Panc1 (cell line): ENCODE measurements at regions not wholly inside any gene's neighbourhood (a gene's known extent, or its start where the extent isn't known, plus 50 kb on each side); places are given as distances from the start of the nearest gene placed in this dataset.

ENCODE experiments used
- ATAC-seq: fragments of 200-7000 bp; cut with Tn5 transposase; 2 replicates; pipeline ENCODE4 v1.9.1; 2020; ENCODE audit warnings: mild to moderate bottlenecking, moderate library complexity
- BruUV-seq: library from RNA; stranded (reverse); fragments of 400-500 nt; replicated peaks from 2 replicates; lab custom pipeline; 2021; lab: Mats Ljungman, UMichigan
- CTCF ChIA-PET: fragments of 300-600 bp; sonication (Branson Sonifier 250); formaldehyde crosslinking; loops from one replicate; lab custom pipeline; 2022; ENCODE audit warnings: antibody characterized with exemption; lab: Charles Lee
- POLR2A ChIA-PET: fragments of 300-600 bp; sonication (Branson Sonifier 250); formaldehyde crosslinking; loops from one replicate; lab custom pipeline; 2022; ENCODE audit warnings: antibody characterized with exemption; lab: Charles Lee
- DNase-seq: peaks from one replicate; pipeline ENCODE4 v3.0.0-alpha.2; 2010; ENCODE audit warnings: low read depth, low spot score
- H3K27ac ChIP-seq: 2 replicates; pipeline ENCODE4 v1.5.1; 2011; ENCODE audit warnings: mild to moderate bottlenecking, low read length, inconsistent platforms
- H3K27me3 ChIP-seq: fragments of 200-500 bp; sonication (Bioruptor generic); 2 replicates; pipeline ENCODE4 v1.6.0; 2014; ENCODE audit warnings: low read length, inconsistent platforms; ENCODE audit not compliant: control insufficient read depth, insufficient read depth
- H3K36me3 ChIP-seq: fragments of 200-500 bp; sonication (Bioruptor generic); 2 replicates; pipeline ENCODE4 v1.5.1; 2014; ENCODE audit warnings: inconsistent platforms, mild to moderate bottlenecking, low read length, moderate library complexity; ENCODE audit not compliant: control insufficient read depth, insufficient read depth
- H3K4me1 ChIP-seq: 2 replicates; pipeline ENCODE4 v1.5.1; 2011; ENCODE audit warnings: inconsistent platforms, mild to moderate bottlenecking, low read length, moderate library complexity; ENCODE audit not compliant: control insufficient read depth, insufficient read depth
- H3K4me3 ChIP-seq, 2 experiments: 2 replicates each; pipeline ENCODE4 v1.5.1; 2011 to 2012; ENCODE audit warnings: low read depth in 2 of 2, low read length in 2 of 2, mild to moderate bottlenecking in 2 of 2, inconsistent platforms in 1 of 2, moderate library complexity in 1 of 2
- H3K9me3 ChIP-seq: fragments of 200-500 bp; sonication (Bioruptor generic); 2 replicates; pipeline ENCODE4 v1.5.1; 2014; ENCODE audit warnings: low read depth, mild to moderate bottlenecking, inconsistent platforms, low read length, moderate library complexity; ENCODE audit not compliant: control insufficient read depth, insufficient read depth
- POLR2AphosphoS5 ChIP-seq: IDR thresholded peaks from 2 replicates; pipeline ENCODE4 v1.6.1; 2012; ENCODE audit warnings: mild to moderate bottlenecking, low read depth, low read length, moderate library complexity
- SIN3A ChIP-seq: IDR thresholded peaks from 2 replicates; pipeline ENCODE4 v1.6.1; 2012; ENCODE audit warnings: low read depth, mild to moderate bottlenecking, low read length, moderate library complexity, borderline replicate concordance; ENCODE audit not compliant: insufficient read depth
- TCF7L2 ChIP-seq: IDR thresholded peaks from 2 replicates; pipeline ENCODE4 v1.6.1; 2011; ENCODE audit warnings: mild to moderate bottlenecking, low read depth, low read length, inconsistent platforms
- in situ Hi-C: cut with HindIII; loops from 2 replicates; pipeline ENCODE4 v1.10.0; 2016; ENCODE audit warnings: low sequenced_read_pairs, low pct_unique_long_range_greater_than_20kb
- intact Hi-C: fragments of 100-400 bp; cut with micrococcal nuclease; formaldehyde crosslinking; loops from one replicate; pipeline ENCODE4 v1.10.0; 2022; ENCODE audit not compliant: unreplicated experiment
- TF ChIP-seq, protein P1 (sequence below): fragments of 450-650 bp; IDR thresholded peaks from 2 replicates; pipeline ENCODE4 v1.5.1; 2017; ENCODE audit warnings: mild to moderate bottlenecking
- TF ChIP-seq, protein P2 (sequence below), 2 experiments: IDR thresholded peaks; 2 replicates each; pipeline ENCODE4 v1.6.1; 2011 to 2012; ENCODE audit warnings: low read depth in 2 of 2, control low read depth in 1 of 2, low read length in 1 of 2, mild to moderate bottlenecking in 1 of 2, moderate library complexity in 1 of 2; ENCODE audit not compliant: insufficient read depth in 1 of 2

DNA sequence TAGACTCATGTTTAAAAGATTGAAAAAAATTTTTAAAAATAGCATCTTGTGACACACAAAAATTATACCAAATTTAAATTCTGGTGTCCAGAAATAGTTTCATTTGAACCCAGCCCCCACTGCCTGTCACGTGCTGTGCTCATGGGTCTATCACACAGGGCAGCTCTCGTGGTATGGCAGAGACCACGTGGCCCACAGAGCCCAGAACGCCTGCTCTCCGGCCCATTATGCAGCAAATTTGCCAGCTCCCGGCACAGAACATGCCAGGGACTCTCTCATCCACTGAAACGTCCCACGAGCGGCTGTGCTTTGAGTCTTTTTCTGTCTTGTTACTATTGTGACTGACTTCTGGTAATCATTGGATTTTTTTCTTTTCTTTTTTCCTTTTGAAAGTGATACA, 224.3 kb downstream of the TTLL2 start:
- Histone ChIP-seq H3K9me3 (no peaks in the 10 kb centered on the region), H3K27ac (no peak overlapping the region), H3K4me3 (no peak overlapping the region), H3K36me3 (no peaks in the 10 kb centered on the region), H3K4me1 (no peaks in the 10 kb centered on the region), H3K27me3 (no peaks in the 10 kb centered on the region)
- POLR2A ChIA-PET = no interaction called here
- CTCF ChIA-PET = no interaction called here
- no TSS peak for BruUV-seq
- ATAC-seq = no peak
- TF ChIP-seq, protein P1, sequence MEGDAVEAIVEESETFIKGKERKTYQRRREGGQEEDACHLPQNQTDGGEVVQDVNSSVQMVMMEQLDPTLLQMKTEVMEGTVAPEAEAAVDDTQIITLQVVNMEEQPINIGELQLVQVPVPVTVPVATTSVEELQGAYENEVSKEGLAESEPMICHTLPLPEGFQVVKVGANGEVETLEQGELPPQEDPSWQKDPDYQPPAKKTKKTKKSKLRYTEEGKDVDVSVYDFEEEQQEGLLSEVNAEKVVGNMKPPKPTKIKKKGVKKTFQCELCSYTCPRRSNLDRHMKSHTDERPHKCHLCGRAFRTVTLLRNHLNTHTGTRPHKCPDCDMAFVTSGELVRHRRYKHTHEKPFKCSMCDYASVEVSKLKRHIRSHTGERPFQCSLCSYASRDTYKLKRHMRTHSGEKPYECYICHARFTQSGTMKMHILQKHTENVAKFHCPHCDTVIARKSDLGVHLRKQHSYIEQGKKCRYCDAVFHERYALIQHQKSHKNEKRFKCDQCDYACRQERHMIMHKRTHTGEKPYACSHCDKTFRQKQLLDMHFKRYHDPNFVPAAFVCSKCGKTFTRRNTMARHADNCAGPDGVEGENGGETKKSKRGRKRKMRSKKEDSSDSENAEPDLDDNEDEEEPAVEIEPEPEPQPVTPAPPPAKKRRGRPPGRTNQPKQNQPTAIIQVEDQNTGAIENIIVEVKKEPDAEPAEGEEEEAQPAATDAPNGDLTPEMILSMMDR = no peak
- TF ChIP-seq POLR2AphosphoS5 = no peak
- in situ Hi-C loops = no loop called here
- intact Hi-C loops = no loop called here
- DNase-seq = no peak

DNA sequence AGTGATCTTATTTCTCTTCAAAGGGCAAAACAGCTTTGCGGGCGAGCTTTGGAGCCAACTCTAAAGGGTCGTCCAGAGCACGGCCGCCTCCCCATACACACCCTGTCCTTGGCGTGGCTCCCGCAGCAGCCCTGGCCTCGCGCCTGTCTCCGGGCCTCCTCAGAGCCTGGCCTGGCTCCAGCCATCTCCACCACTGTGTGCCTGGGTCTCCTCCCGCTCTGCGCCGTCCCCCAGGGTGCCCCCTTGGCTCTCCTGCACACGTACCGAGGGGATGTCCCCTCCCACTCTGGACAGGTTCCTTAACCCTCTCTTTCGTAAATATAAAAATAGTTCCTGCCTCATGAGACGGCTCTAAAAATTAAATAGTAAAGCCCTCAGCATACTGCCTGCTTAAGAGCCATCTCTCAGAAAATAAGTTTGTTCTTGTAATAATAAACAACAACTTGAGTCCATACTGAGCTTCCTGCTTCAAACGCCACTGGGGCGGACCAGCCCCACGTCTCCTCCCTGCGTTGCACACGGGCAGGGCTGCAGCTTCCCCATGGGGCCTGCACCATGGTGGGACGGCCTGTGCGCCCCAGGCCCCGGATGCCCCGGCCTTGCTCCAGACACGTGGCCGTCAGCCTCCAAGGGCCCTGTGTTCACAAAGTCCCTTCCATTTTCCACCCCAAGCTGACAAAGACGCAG, 226.2 kb downstream of the TTLL2 start:
- POLR2A ChIA-PET = no interaction called here
- H3K27ac ChIP-seq = no peak overlapping the region
- in situ Hi-C loops (no loop called here), intact Hi-C loops (no loop called here)
- CTCF ChIA-PET = no interaction called here
- H3K4me1 ChIP-seq = no peaks in the 10 kb centered on the region
- no peak overlapping the region for H3K4me3 ChIP-seq
- DNase-seq (no peak), ATAC-seq (no peak)
- TF ChIP-seq POLR2AphosphoS5 = no peak
- no peak for TF ChIP-seq SIN3A
- TF ChIP-seq, protein P2, sequence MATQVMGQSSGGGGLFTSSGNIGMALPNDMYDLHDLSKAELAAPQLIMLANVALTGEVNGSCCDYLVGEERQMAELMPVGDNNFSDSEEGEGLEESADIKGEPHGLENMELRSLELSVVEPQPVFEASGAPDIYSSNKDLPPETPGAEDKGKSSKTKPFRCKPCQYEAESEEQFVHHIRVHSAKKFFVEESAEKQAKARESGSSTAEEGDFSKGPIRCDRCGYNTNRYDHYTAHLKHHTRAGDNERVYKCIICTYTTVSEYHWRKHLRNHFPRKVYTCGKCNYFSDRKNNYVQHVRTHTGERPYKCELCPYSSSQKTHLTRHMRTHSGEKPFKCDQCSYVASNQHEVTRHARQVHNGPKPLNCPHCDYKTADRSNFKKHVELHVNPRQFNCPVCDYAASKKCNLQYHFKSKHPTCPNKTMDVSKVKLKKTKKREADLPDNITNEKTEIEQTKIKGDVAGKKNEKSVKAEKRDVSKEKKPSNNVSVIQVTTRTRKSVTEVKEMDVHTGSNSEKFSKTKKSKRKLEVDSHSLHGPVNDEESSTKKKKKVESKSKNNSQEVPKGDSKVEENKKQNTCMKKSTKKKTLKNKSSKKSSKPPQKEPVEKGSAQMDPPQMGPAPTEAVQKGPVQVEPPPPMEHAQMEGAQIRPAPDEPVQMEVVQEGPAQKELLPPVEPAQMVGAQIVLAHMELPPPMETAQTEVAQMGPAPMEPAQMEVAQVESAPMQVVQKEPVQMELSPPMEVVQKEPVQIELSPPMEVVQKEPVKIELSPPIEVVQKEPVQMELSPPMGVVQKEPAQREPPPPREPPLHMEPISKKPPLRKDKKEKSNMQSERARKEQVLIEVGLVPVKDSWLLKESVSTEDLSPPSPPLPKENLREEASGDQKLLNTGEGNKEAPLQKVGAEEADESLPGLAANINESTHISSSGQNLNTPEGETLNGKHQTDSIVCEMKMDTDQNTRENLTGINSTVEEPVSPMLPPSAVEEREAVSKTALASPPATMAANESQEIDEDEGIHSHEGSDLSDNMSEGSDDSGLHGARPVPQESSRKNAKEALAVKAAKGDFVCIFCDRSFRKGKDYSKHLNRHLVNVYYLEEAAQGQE (IDR thresholded peaks at IDR 0.05; ENCODE audit: insufficient read depth in 1 of 2, low read depth in 2 of 2, low read length in 1 of 2) = no peak
- TF ChIP-seq, protein P1 = no peak
- no peak for TF ChIP-seq TCF7L2
- no peaks in the 10 kb centered on the region for H3K27me3 ChIP-seq
- no peaks in the 10 kb centered on the region for H3K36me3 ChIP-seq
- BruUV-seq = no TSS peak
- no peaks in the 10 kb centered on the region for H3K9me3 ChIP-seq
